OCI-LY3 (cell line): ENCODE measurements at regions not wholly inside any gene's neighbourhood (a gene's known extent, or its start where the extent isn't known, plus 50 kb on each side); places are given as distances from the start of the nearest gene placed in this dataset.

Source experiments
- H2AFZ ChIP-seq: fragments of 200-600, 300-600 bp; shearing (Covaris generic); 2 replicates; pipeline ENCODE4 v1.6.0; 2014; ENCODE audit warnings: antibody characterized with exemption, low read depth, low read length
- H3K27ac ChIP-seq: fragments of 200-600, 300-600 bp; sonication (generic); 2 replicates; pipeline ENCODE4 v1.5.1; 2014; ENCODE audit warnings: mild to moderate bottlenecking, low read length, moderate library complexity, mixed read lengths
- H3K27me3 ChIP-seq: fragments of 200-600, 300-600 bp; sonication (generic); 2 replicates; pipeline ENCODE4 v1.6.1; 2014; ENCODE audit warnings: low read depth, low read length, mixed read lengths
- H3K36me3 ChIP-seq: fragments of 200-600, 300-600 bp; sonication (generic); replicated peaks from 2 replicates; pipeline ENCODE3; 2014; ENCODE audit warnings: low read depth, low read length, mixed read lengths
- H3K4me1 ChIP-seq: fragments of 300-600, 200-600 bp; sonication (generic); 2 replicates; pipeline ENCODE4 v1.6.1; 2014; ENCODE audit warnings: low read length, mixed read lengths
- H3K4me2 ChIP-seq: fragments of 200-600, 300-600 bp; sonication (generic); 2 replicates; pipeline ENCODE4 v1.6.1; 2014; ENCODE audit warnings: low read length, mixed read lengths
- H3K4me3 ChIP-seq: fragments of 300-600, 200-600 bp; sonication (generic); 2 replicates; pipeline ENCODE4 v1.5.1; 2014; ENCODE audit warnings: antibody characterized with exemption, mild to moderate bottlenecking, low read length, moderate library complexity
- H3K79me2 ChIP-seq: fragments of 300-600, 200-600 bp; shearing (Covaris generic); 2 replicates; pipeline ENCODE4 v1.6.1; 2014; ENCODE audit warnings: mild to moderate bottlenecking, low read length, mixed read lengths
- H3K9ac ChIP-seq: fragments of 300-600, 200-600 bp; shearing (Covaris generic); 2 replicates; pipeline ENCODE4 v1.6.0; 2014; ENCODE audit warnings: mild to moderate bottlenecking, low read length, moderate library complexity
- H3K9me3 ChIP-seq: fragments of 200-600, 300-600 bp; shearing (Covaris generic); 2 replicates; pipeline ENCODE4 v1.6.1; 2014; ENCODE audit warnings: low read length, mixed read lengths; ENCODE audit not compliant: insufficient read depth
- H4K20me1 ChIP-seq: fragments of 200-600, 300-600 bp; sonication (generic); 2 replicates; pipeline ENCODE4 v1.6.1; 2016; ENCODE audit warnings: low read length, mixed read lengths; ENCODE audit not compliant: insufficient read depth
- CTCF ChIP-seq: fragments of 200-600, 300-600 bp; sonication (generic); IDR thresholded peaks from 2 replicates; pipeline ENCODE4 v1.5.1; 2014; ENCODE audit warnings: antibody characterized with exemption, low read length, low read depth
- EZH2phosphoT487 ChIP-seq: fragments of 200-600 bp; shearing (Covaris generic); IDR thresholded peaks from 2 replicates; pipeline ENCODE4 v1.6.1; 2018; ENCODE audit warnings: antibody characterized with exemption, mixed run types, low read depth

GRCh38 chr2:176820371-176820932 lies 392.1 kb upstream of the HNRNPA3 start:
- no peaks in the 10 kb centered on the region for H3K79me2 ChIP-seq
- no peaks in the 10 kb centered on the region for H3K9me3 ChIP-seq
- no peak overlapping the region for H2AFZ ChIP-seq
- no peak overlapping the region for H3K27ac ChIP-seq
- H3K4me1 ChIP-seq = no peaks in the 10 kb centered on the region
- TF ChIP-seq EZH2phosphoT487 (no peak), CTCF (no peak)
- no peaks in the 10 kb centered on the region for H3K36me3 ChIP-seq
- H3K4me2 ChIP-seq = no peak overlapping the region
- H4K20me1 ChIP-seq = no peaks in the 10 kb centered on the region
- no peak overlapping the region for H3K4me3 ChIP-seq
- no peak overlapping the region for H3K9ac ChIP-seq
- H3K27me3 ChIP-seq = peaks cover 16% of the 10 kb centered on the region

- Histone ChIP-seq H3K79me2 (no peaks in the 10 kb centered on the region), H3K36me3 (no peaks in the 10 kb centered on the region), H3K4me1 (0 out of 2 replicates have a peak, but pooled peaks cover under 1% of the 10 kb centered on the region), H3K9me3 (no peaks in the 10 kb centered on the region), H3K27ac (no peak overlapping the region), H3K27me3 (peaks cover 16% of the 10 kb centered on the region), H2AFZ (no peak overlapping the region), H4K20me1 (no peaks in the 10 kb centered on the region), H3K9ac (no peak overlapping the region), H3K4me3 (no peak overlapping the region), H3K4me2 (no peak overlapping the region)
- TF ChIP-seq CTCF = peak; percentile 6; the same call in 1 of the 2 replicates
- no peak for TF ChIP-seq EZH2phosphoT487
Observed at GRCh38 chr2:176821350-176821749, 391.2 kb upstream of the HNRNPA3 start.

GRCh38 chr2:176822060-176822459 lies 390.5 kb upstream of the HNRNPA3 start:
- Histone ChIP-seq H3K27me3 (peaks cover 16% of the 10 kb centered on the region), H3K4me2 (no peak overlapping the region), H3K27ac (no peak overlapping the region), H3K9ac (no peak overlapping the region), H3K9me3 (no peaks in the 10 kb centered on the region), H3K4me3 (no peak overlapping the region), H3K4me1 (0 out of 2 replicates have a peak, but pooled peaks cover 5% of the 10 kb centered on the region), H4K20me1 (no peaks in the 10 kb centered on the region), H3K36me3 (no peaks in the 10 kb centered on the region), H3K79me2 (no peaks in the 10 kb centered on the region), H2AFZ (no peak overlapping the region)
- TF ChIP-seq CTCF = no peak
- no peak for TF ChIP-seq EZH2phosphoT487

GRCh38 chr2:176826356-176826755 lies 386.2 kb upstream of the HNRNPA3 start:
- no peaks in the 10 kb centered on the region for H4K20me1 ChIP-seq
- no peaks in the 10 kb centered on the region for H3K79me2 ChIP-seq
- H3K36me3 ChIP-seq = no peaks in the 10 kb centered on the region
- H3K9ac ChIP-seq = no peak overlapping the region
- H3K4me3 ChIP-seq = no peak overlapping the region
- no peak overlapping the region for H2AFZ ChIP-seq
- TF ChIP-seq CTCF (no peak), EZH2phosphoT487 (no peak)
- no peak overlapping the region for H3K27ac ChIP-seq
- H3K9me3 ChIP-seq = no peaks in the 10 kb centered on the region
- H3K4me2 ChIP-seq = peak overlapping the region; percentile 17
- peaks cover 18% of the 10 kb centered on the region for H3K27me3 ChIP-seq
- H3K4me1 ChIP-seq = 0 out of 2 replicates have a peak, but pooled peaks cover 5% of the 10 kb centered on the region
